ENCODE measurements at regions not wholly inside any gene's neighbourhood (a gene's known extent, or its start where the extent isn't known, plus 50 kb on each side); places are given as distances from the start of the nearest gene placed in this dataset.

DNA sequence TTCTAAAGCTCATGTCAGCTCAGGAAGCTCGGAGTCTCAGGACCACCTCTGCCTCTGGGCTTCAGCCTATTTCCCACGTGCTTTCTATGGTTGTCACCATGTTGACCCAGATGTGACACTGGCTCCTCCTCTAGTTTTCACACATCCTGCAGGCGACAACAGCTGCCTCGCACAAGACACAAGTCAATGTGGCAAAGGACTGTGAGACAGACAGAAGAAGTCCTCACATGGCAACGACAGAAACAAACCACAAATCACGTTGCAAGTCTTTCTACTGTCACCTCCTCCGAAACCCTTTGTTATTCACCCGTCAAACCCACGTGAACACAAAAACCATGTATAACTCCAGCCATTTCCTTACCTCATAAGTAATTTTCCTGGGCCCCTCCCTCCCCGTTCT is 194.5 kb downstream of the MEX3B start:
- no peak for DNase-seq (ENCODE audit: low spot score)
- ATAC-seq: no peak
- H3K9me3 Mint-ChIP-seq: no peaks in the 10 kb centered on the region
- ChIA-PET CTCF (no interaction called here), POLR2A (no interaction called here)
- no peaks in the 10 kb centered on the region for H3K27me3 Mint-ChIP-seq (ENCODE audit: low read depth)
- H3K4me1 Mint-ChIP-seq: no peaks in the 10 kb centered on the region
- H3K36me3 Mint-ChIP-seq: peaks cover 2% of the 10 kb centered on the region; the same call in 1 of the 2 replicates
- H3K27ac Mint-ChIP-seq: no peak overlapping the region
- TF ChIP-seq, protein P1, sequence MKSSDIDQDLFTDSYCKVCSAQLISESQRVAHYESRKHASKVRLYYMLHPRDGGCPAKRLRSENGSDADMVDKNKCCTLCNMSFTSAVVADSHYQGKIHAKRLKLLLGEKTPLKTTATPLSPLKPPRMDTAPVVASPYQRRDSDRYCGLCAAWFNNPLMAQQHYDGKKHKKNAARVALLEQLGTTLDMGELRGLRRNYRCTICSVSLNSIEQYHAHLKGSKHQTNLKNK (CRISPR knock-in tag; IDR thresholded peaks at IDR 0.05): no peak
- TF ChIP-seq PRDM15 (CRISPR knock-in tag; IDR thresholded peaks at IDR 0.05) (no peak), ZNF317 (CRISPR knock-in tag; IDR thresholded peaks at IDR 0.05; ENCODE audit: borderline replicate concordance, low read depth) (no peak)
- no peak overlapping the region for H3K4me3 Mint-ChIP-seq

DNA sequence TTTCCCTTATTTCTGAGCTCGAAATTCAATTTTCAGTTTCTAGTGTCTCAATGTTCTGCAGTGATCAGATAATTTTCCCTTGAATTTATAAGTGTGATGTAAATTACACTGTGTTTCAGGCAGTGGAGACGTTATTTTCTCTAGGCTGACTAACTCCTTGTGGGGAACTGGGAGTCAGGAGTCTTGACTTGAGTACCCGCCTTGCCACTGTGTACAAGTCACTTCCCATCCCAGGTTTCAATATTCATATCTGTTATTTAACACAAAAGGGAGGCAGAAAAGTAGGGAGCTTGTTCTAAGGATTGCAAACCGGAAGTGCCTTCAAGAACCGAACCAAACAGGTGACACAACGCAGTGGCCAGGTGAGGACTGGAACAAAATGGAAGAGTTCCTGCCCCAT is 196.5 kb downstream of the MEX3B start:
- Mint-ChIP-seq H3K27me3 (ENCODE audit: low read depth) (no peaks in the 10 kb centered on the region), H3K4me3 (no peak overlapping the region), H3K4me1 (no peaks in the 10 kb centered on the region), H3K36me3 (no peaks in the 10 kb centered on the region; the same call in 1 of the 2 replicates), H3K27ac (no peak overlapping the region), H3K9me3 (no peaks in the 10 kb centered on the region; the same call in 1 of the 2 replicates)
- ATAC-seq (no peak), DNase-seq (ENCODE audit: low spot score) (no peak)
- ChIA-PET CTCF (interaction anchor here (1.3 kb wide), 2 partner anchors 36 to 469 kb away, joined by 3 to 4 read pairs; no protein-coding TSS in a partner anchor), POLR2A (no interaction called here)
- TF ChIP-seq GTF2I (CRISPR knock-in tag; conservative IDR thresholded peaks at IDR 0.05): no peak
- TF ChIP-seq, protein P2, sequence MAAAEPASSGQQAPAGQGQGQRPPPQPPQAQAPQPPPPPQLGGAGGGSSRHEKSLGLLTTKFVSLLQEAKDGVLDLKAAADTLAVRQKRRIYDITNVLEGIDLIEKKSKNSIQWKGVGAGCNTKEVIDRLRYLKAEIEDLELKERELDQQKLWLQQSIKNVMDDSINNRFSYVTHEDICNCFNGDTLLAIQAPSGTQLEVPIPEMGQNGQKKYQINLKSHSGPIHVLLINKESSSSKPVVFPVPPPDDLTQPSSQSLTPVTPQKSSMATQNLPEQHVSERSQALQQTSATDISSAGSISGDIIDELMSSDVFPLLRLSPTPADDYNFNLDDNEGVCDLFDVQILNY (CRISPR knock-in tag; IDR thresholded peaks at IDR 0.05): no peak
- TF ChIP-seq RORB (CRISPR knock-in tag; IDR thresholded peaks at IDR 0.05): no peak
- no peak for TF ChIP-seq ZNF219 (CRISPR knock-in tag; IDR thresholded peaks at IDR 0.05; ENCODE audit: borderline replicate concordance)
- TF ChIP-seq, protein P3, sequence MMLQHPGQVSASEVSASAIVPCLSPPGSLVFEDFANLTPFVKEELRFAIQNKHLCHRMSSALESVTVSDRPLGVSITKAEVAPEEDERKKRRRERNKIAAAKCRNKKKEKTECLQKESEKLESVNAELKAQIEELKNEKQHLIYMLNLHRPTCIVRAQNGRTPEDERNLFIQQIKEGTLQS (CRISPR knock-in tag; conservative IDR thresholded peaks at IDR 0.05): no peak
- no peak for TF ChIP-seq E2F1 (CRISPR knock-in tag; IDR thresholded peaks at IDR 0.05)
- TF ChIP-seq RELA (CRISPR knock-in tag; IDR thresholded peaks at IDR 0.05; ENCODE audit: borderline replicate concordance): no peak
- TF ChIP-seq, protein P4, sequence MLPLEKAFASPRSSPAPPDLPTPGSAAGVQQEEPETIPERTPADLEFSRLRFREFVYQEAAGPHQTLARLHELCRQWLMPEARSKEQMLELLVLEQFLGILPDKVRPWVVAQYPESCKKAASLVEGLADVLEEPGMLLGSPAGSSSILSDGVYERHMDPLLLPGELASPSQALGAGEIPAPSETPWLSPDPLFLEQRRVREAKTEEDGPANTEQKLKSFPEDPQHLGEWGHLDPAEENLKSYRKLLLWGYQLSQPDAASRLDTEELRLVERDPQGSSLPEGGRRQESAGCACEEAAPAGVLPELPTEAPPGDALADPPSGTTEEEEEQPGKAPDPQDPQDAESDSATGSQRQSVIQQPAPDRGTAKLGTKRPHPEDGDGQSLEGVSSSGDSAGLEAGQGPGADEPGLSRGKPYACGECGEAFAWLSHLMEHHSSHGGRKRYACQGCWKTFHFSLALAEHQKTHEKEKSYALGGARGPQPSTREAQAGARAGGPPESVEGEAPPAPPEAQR (CRISPR knock-in tag; IDR thresholded peaks at IDR 0.05): no peak
- TF ChIP-seq SMAD4 (CRISPR knock-in tag; IDR thresholded peaks at IDR 0.05): no peak
- no peak for TF ChIP-seq OVOL2 (CRISPR knock-in tag; IDR thresholded peaks at IDR 0.05; ENCODE audit: borderline replicate concordance)
- no peak for TF ChIP-seq MYBL2 (CRISPR knock-in tag; IDR thresholded peaks at IDR 0.05)
- TF ChIP-seq PREB (CRISPR knock-in tag; IDR thresholded peaks at IDR 0.05; ENCODE audit: borderline replicate concordance): no peak
- TF ChIP-seq ZNF512 (CRISPR knock-in tag; IDR thresholded peaks at IDR 0.05; ENCODE audit: borderline replicate concordance): no peak
- TF ChIP-seq, protein P5, sequence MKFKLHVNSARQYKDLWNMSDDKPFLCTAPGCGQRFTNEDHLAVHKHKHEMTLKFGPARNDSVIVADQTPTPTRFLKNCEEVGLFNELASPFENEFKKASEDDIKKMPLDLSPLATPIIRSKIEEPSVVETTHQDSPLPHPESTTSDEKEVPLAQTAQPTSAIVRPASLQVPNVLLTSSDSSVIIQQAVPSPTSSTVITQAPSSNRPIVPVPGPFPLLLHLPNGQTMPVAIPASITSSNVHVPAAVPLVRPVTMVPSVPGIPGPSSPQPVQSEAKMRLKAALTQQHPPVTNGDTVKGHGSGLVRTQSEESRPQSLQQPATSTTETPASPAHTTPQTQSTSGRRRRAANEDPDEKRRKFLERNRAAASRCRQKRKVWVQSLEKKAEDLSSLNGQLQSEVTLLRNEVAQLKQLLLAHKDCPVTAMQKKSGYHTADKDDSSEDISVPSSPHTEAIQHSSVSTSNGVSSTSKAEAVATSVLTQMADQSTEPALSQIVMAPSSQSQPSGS (CRISPR knock-in tag; IDR thresholded peaks at IDR 0.05; ENCODE audit: borderline replicate concordance, low read depth): no peak
